ENCODE measurements at regions not wholly inside any gene's neighbourhood (a gene's known extent, or its start where the extent isn't known, plus 50 kb on each side); places are given as distances from the start of the nearest gene placed in this dataset.
"Not testable (repeated sequence)": the region's sequence is repeated elsewhere in the genome, so short reads cannot be mapped to it uniquely, and the experiment has no call there.

GRCh38 chr7:1620176-1620575, 49.9 kb upstream of the ELFN1 start:
- not testable (repeated sequence) for DNase-seq (ENCODE audit: extremely low spot score, insufficient read length, low read depth); FAIRE-seq

- FAIRE-seq (no peak), DNase-seq (ENCODE audit: extremely low spot score, insufficient read length, low read depth) (peak; percentile 26)
Observed at GRCh38 chr7:1619152-1620079, 49.6 kb upstream of the PSMG3 start.
